ENCODE measurements at regions not wholly inside any gene's neighbourhood (a gene's known extent, or its start where the extent isn't known, plus 50 kb on each side); places are given as distances from the start of the nearest gene placed in this dataset.

GRCh38 chr5:73365301-73365853, 83.2 kb downstream of the FOXD1 start:
- H3K79me1 ChIP-seq (ENCODE audit: low read depth in 1 of 2, low read length in 2 of 2) = peaks cover 0 to 26% of the 10 kb centered on the region in 2 experiments; a peak in 2 of 4 replicates
- in situ Hi-C loops (cut with MboI; ENCODE audit: low sequenced_read_pairs) (loop anchor here (5.0 kb wide), 1 partner anchor 77 kb away; no protein-coding TSS in a partner anchor), dilution Hi-C loops (cut with HindIII; ENCODE audit: low sequenced_read_pairs, unreplicated experiment) (no loop called here), intact Hi-C loops (cut with micrococcal nuclease) (loop anchor here (2.0 kb wide), 2 partner anchors 53 to 77 kb away; no protein-coding TSS in a partner anchor)
- no peak overlapping the region for H4K91ac ChIP-seq (ENCODE audit: insufficient read depth, low read depth, low read length)
- no peak overlapping the region for H2AFZ ChIP-seq (replicated peaks; ENCODE audit: low read length, poor library complexity)
- H3K9me1 ChIP-seq (ENCODE audit: insufficient read depth, low read length) = peaks cover 27% of the 10 kb centered on the region
- H4K20me1 ChIP-seq (ENCODE audit: insufficient read depth, low read length) = no peaks in the 10 kb centered on the region
- H3K4ac ChIP-seq (ENCODE audit: low read depth, low read length) = peak overlapping the region; percentile 65; the same call in 1 of the 2 replicates
- H2BK5ac ChIP-seq (ENCODE audit: low read depth, low read length, poor library complexity, severe bottlenecking) = peak overlapping the region; percentile 49
- DNase-seq (peak; percentile 96), ATAC-seq (ENCODE audit: low read depth) (peak; percentile 83)
- no TSS peak for BruUV-seq (replicated peaks)
- peak overlapping the region; percentile 95 for H2BK120ac ChIP-seq (ENCODE audit: low read depth, low read length)
- H3K9ac ChIP-seq (ENCODE audit: low read depth, low read length) = no peak overlapping the region
- peak overlapping the region; percentile 3; the same call in 1 of the 3 replicates for H2BK15ac ChIP-seq (ENCODE audit: low read depth, low read length)
- H3K27me3 ChIP-seq (ENCODE audit: control insufficient read depth, insufficient read depth, low read length) = no peaks in the 10 kb centered on the region
- no peak overlapping the region for H3K27ac ChIP-seq (ENCODE audit: insufficient read depth, low read length)
- H3K14ac ChIP-seq (replicated peaks; ENCODE audit: low read depth, low read length) = peak overlapping the region; percentile 15; the same call in 1 of the 2 replicates
- POLR2A ChIA-PET (ENCODE audit: unreplicated experiment) = interaction anchor here (1.2 kb wide), 1 partner anchor 13 kb away, joined by 3 read pairs; no protein-coding TSS in a partner anchor
- H3K4me1 ChIP-seq (ENCODE audit: control insufficient read depth, insufficient read depth, low read length) = peaks cover 21% of the 10 kb centered on the region
- no peak overlapping the region for H2AK9ac ChIP-seq (replicated peaks; ENCODE audit: low read depth, low read length, poor library complexity)
- no peak overlapping the region for H3K4me3 ChIP-seq (ENCODE audit: insufficient read depth, low read depth, low read length)
- H3K23ac ChIP-seq (ENCODE audit: low read depth, low read length) = peak overlapping the region; percentile 42; the same call in 1 of the 2 replicates
- H3K56ac ChIP-seq (ENCODE audit: extremely low read depth, insufficient read depth, low read length) = no peak overlapping the region
- peak overlapping the region in 1 of 2 experiments; percentile 7; a peak in 1 of 4 replicates for H4K8ac ChIP-seq (ENCODE audit: low read depth in 2 of 2, low read length in 2 of 2)
- no peak overlapping the region for H4K5ac ChIP-seq (ENCODE audit: low read depth, low read length)
- H2AK5ac ChIP-seq (ENCODE audit: low read depth, low read length) = no peak overlapping the region
- CTCF ChIA-PET = interaction anchor here (0.6 to 1.2 kb wide), 5 partner anchors 12 to 149 kb away, joined by 3 to 4 read pairs (median 3); no protein-coding TSS in a partner anchor
- no peak overlapping the region for H3K4me2 ChIP-seq (ENCODE audit: low read depth, low read length)
- no peak overlapping the region; the same call in 1 of the 2 replicates for H3K18ac ChIP-seq (ENCODE audit: low read depth, low read length)
- WGBS, 2 experiments (ENCODE audit: extremely low coverage in 2 of 2, insufficient read length in 1 of 2) = 10% methylated on average over 2 of the region's 4 CpGs; no CpG with 5 or more reads in 1 of the 2 experiments
- no peaks in the 10 kb centered on the region for H3K36me3 ChIP-seq (ENCODE audit: control insufficient read depth, insufficient read depth, low read length)
- peak overlapping the region; percentile 92; the same call in 1 of the 2 replicates for H2BK20ac ChIP-seq (ENCODE audit: low read depth, low read length)
- H3K9me3 ChIP-seq (ENCODE audit: control insufficient read depth, insufficient read depth, low read length) = no peaks in the 10 kb centered on the region
- TF ChIP-seq ELK1 (IDR thresholded peaks at IDR 0.05; ENCODE audit: borderline replicate concordance, low read depth, low read length) (no peak), MXI1 (IDR thresholded peaks at IDR 0.05; ENCODE audit: borderline replicate concordance, low read depth, low read length) (no peak), MAFK (IDR thresholded peaks at IDR 0.05; ENCODE audit: low read depth, low read length) (0 out of 2 replicates have a peak, but pooled peaks have one; percentile 6), BHLHE40 (IDR thresholded peaks at IDR 0.05; ENCODE audit: low read depth, low read length) (peak; percentile 55; the same call in 1 of the 2 replicates), CTCF (conservative IDR thresholded peaks at IDR 0.05; ENCODE audit: low read depth, low read length) (no peak), SMC3 (IDR thresholded peaks at IDR 0.05; ENCODE audit: low read depth, low read length) (no peak; the same call in none of the 2 replicates), RFX5 (IDR thresholded peaks at IDR 0.05; ENCODE audit: low read depth, low read length) (no peak), MAZ (IDR thresholded peaks at IDR 0.05; ENCODE audit: borderline replicate concordance, low read depth, low read length) (no peak), CEBPB (IDR thresholded peaks at IDR 0.05; ENCODE audit: low read depth, low read length) (peak; percentile 70), USF2 (IDR thresholded peaks at IDR 0.05; ENCODE audit: low read depth, low read length) (no peak), POLR2A (IDR thresholded peaks at IDR 0.05; ENCODE audit: low read depth, low read length) (no peak), CHD1 (IDR thresholded peaks at IDR 0.05; ENCODE audit: low read depth, low read length) (no peak), FOS (IDR thresholded peaks at IDR 0.05; ENCODE audit: low read depth, low read length) (no peak; the same call in 1 of the 2 replicates), NFE2L2 (IDR thresholded peaks at IDR 0.05; ENCODE audit: low read depth, low read length) (no peak)

All from IMR-90 (cell line).